ENCODE measurements at regions not wholly inside any gene's neighbourhood (a gene's known extent, or its start where the extent isn't known, plus 50 kb on each side); places are given as distances from the start of the nearest gene placed in this dataset.
"Not testable (repeated sequence)": the region's sequence is repeated elsewhere in the genome, so short reads cannot be mapped to it uniquely, and the experiment has no call there.

DNA sequence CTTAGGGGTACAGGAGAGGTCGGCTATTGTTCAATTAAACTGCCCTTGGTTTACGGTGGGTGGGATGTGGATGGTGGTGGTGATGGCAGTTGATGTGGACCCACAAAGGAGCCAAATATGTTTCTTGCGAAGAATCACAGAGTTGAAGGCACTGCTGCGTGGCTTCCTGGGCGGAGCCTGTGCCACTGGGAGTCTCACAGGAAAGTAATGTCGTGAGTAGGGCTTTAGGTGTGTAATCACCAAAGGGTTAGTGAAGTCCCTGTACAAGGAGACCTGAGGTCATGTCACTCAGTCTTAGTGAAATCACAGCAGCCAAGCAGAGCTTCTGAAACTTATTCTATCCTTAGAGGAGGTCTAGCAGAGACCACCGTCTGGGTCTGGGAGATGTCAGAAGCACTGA lies 215.3 kb downstream of the ANKRD36B start:
- H3K27me3 ChIP-seq (replicated peaks in 1 of 2; ENCODE audit: control insufficient read depth in 2 of 2, insufficient read depth in 2 of 2, low read length in 1 of 2); SMC1A ChIA-PET (ENCODE audit: uncharacterized antibody, unreplicated experiment); CTCF ChIA-PET; H4K20me1 ChIP-seq (ENCODE audit: control insufficient read depth, insufficient read depth); H3K4me3 ChIP-seq; H3K36me3 ChIP-seq (ENCODE audit: control insufficient read depth in 2 of 2, insufficient read depth in 2 of 2, low read length in 1 of 2); POLR2A ChIA-PET; in situ Hi-C loops (cut with MboI); H3K27ac ChIP-seq (ENCODE audit: control insufficient read depth, insufficient read depth); H3K9me3 ChIP-seq (replicated peaks; ENCODE audit: control insufficient read depth, insufficient read depth, low read length); H3K4me2 ChIP-seq (ENCODE audit: control insufficient read depth, insufficient read depth); DNase-seq (ENCODE audit: low read depth, low spot score); H2AFZ ChIP-seq (ENCODE audit: control insufficient read depth, low read depth, low read length); BruUV-seq (replicated peaks); H3K79me2 ChIP-seq (ENCODE audit: control insufficient read depth, insufficient read depth, low read length); intact Hi-C loops (cut with micrococcal nuclease; ENCODE audit: unreplicated experiment); ATAC-seq; FAIRE-seq; H3K4me1 ChIP-seq (ENCODE audit: control insufficient read depth, insufficient read depth, low read length); H3K9ac ChIP-seq (ENCODE audit: control insufficient read depth, insufficient read depth, low read length); RAD21 ChIA-PET (ENCODE audit: unreplicated experiment): not testable (repeated sequence)
- no CpG with 5 or more reads among the region's 7 CpGs for WGBS (ENCODE audit: insufficient coverage, insufficient replicate concordance, low lambda C conversion rate, missing lambda C conversion rate)

- DNase-seq (ENCODE audit: low read depth, low spot score); ATAC-seq; in situ Hi-C loops (cut with MboI); H4K20me1 ChIP-seq (ENCODE audit: control insufficient read depth, insufficient read depth); BruUV-seq (replicated peaks); CTCF ChIA-PET; H3K4me1 ChIP-seq (ENCODE audit: control insufficient read depth, insufficient read depth, low read length); H3K4me3 ChIP-seq; H3K27me3 ChIP-seq (replicated peaks in 1 of 2; ENCODE audit: control insufficient read depth in 2 of 2, insufficient read depth in 2 of 2, low read length in 1 of 2); H3K79me2 ChIP-seq (ENCODE audit: control insufficient read depth, insufficient read depth, low read length); FAIRE-seq; SMC1A ChIA-PET (ENCODE audit: uncharacterized antibody, unreplicated experiment); H3K4me2 ChIP-seq (ENCODE audit: control insufficient read depth, insufficient read depth); RAD21 ChIA-PET (ENCODE audit: unreplicated experiment); H3K9ac ChIP-seq (ENCODE audit: control insufficient read depth, insufficient read depth, low read length); H3K9me3 ChIP-seq (replicated peaks; ENCODE audit: control insufficient read depth, insufficient read depth, low read length); intact Hi-C loops (cut with micrococcal nuclease; ENCODE audit: unreplicated experiment); H3K27ac ChIP-seq (ENCODE audit: control insufficient read depth, insufficient read depth); H3K36me3 ChIP-seq (ENCODE audit: control insufficient read depth in 2 of 2, insufficient read depth in 2 of 2, low read length in 1 of 2); H2AFZ ChIP-seq (ENCODE audit: control insufficient read depth, low read depth, low read length); POLR2A ChIA-PET: not testable (repeated sequence)
- no CpG with 5 or more reads among the region's 4 CpGs for WGBS (ENCODE audit: insufficient coverage, insufficient replicate concordance, low lambda C conversion rate, missing lambda C conversion rate)
These were observed 226.5 kb downstream of the ANKRD36B start for GRCh38 chr2:97363159-97363558.
